Hepatocyte (in vitro differentiated cells): ENCODE measurements at regions not wholly inside any gene's neighbourhood (a gene's known extent, or its start where the extent isn't known, plus 50 kb on each side); places are given as distances from the start of the nearest gene placed in this dataset.

Source experiments
- DNase-seq: peaks from one replicate; pipeline ENCODE4 v3.0.0-alpha.2; 2016; ENCODE audit warnings: low spot score
- H2AFZ ChIP-seq: fragments of 200-600 bp; sonication (generic); 2 replicates; pipeline ENCODE4 v1.6.0; 2016; ENCODE audit warnings: antibody characterized with exemption, mild to moderate bottlenecking
- H3K27ac ChIP-seq: fragments of 200-600 bp; sonication (generic); 2 replicates; pipeline ENCODE4 v1.5.1; 2016; ENCODE audit warnings: mild to moderate bottlenecking
- H3K27me3 ChIP-seq: fragments of 200-600 bp; sonication (generic); 2 replicates; pipeline ENCODE4 v1.6.1; 2016
- H3K36me3 ChIP-seq: fragments of 200-600 bp; sonication (generic); replicated peaks from 2 replicates; pipeline ENCODE4 v1.5.1; 2016; ENCODE audit warnings: low read depth; ENCODE audit not compliant: insufficient read depth
- H3K4me1 ChIP-seq: fragments of 200-600 bp; sonication (generic); 2 replicates; pipeline ENCODE4 v1.5.1; 2016; ENCODE audit warnings: mild to moderate bottlenecking, moderate library complexity; ENCODE audit not compliant: insufficient read depth
- H3K4me2 ChIP-seq: fragments of 200-600 bp; sonication (generic); 2 replicates; pipeline ENCODE4 v1.6.0; 2016
- H3K4me3 ChIP-seq: fragments of 200-600 bp; sonication (generic); 2 replicates; pipeline ENCODE4 v1.5.1; 2016; ENCODE audit warnings: mild to moderate bottlenecking
- H3K79me2 ChIP-seq: fragments of 200-600 bp; sonication (generic); 2 replicates; pipeline ENCODE4 v1.6.0; 2017; ENCODE audit warnings: mild to moderate bottlenecking
- H3K9me2 ChIP-seq: fragments of 200-600 bp; sonication (generic); replicated peaks from 2 replicates; pipeline ENCODE4 v1.6.0; 2017; ENCODE audit warnings: mild to moderate bottlenecking; ENCODE audit not compliant: insufficient read depth
- H3K9me3 ChIP-seq: fragments of 200-600 bp; sonication (generic); 2 replicates; pipeline ENCODE4 v1.5.1; 2016; ENCODE audit warnings: low read depth, mild to moderate bottlenecking
- H4K20me1 ChIP-seq: fragments of 200-600 bp; sonication (generic); 2 replicates; pipeline ENCODE4 v1.6.0; 2016; ENCODE audit warnings: mild to moderate bottlenecking; ENCODE audit not compliant: insufficient read depth, poor library complexity, severe bottlenecking
- EZH2 ChIP-seq: fragments of 200-600 bp; sonication (generic); IDR thresholded peaks from 2 replicates; pipeline ENCODE4 v1.6.1; 2016; ENCODE audit warnings: antibody characterized with exemption, mild to moderate bottlenecking, borderline replicate concordance
- EZH2phosphoT487 ChIP-seq: fragments of 200-600 bp; sonication (generic); IDR thresholded peaks from one replicate; pipeline ENCODE4 v1.6.1; 2018; ENCODE audit warnings: antibody characterized with exemption, mild to moderate bottlenecking, low read depth, moderate library complexity; ENCODE audit not compliant: unreplicated experiment, severe bottlenecking
- WGBS: methylation state at CpG from one replicate; pipeline ENCODE4 v1.1.6; 2016; ENCODE audit warnings: low lambda C conversion rate; ENCODE audit errors: missing lambda C conversion rate; 5-methylcytosine and 5-hydroxymethylcytosine counted together
- TF ChIP-seq, protein P1 (sequence below): fragments of 200-600 bp; sonication (generic); IDR thresholded peaks from 2 replicates; pipeline ENCODE4 v1.5.1; 2016; ENCODE audit warnings: antibody characterized with exemption, mild to moderate bottlenecking; ENCODE audit not compliant: poor library complexity

DNA sequence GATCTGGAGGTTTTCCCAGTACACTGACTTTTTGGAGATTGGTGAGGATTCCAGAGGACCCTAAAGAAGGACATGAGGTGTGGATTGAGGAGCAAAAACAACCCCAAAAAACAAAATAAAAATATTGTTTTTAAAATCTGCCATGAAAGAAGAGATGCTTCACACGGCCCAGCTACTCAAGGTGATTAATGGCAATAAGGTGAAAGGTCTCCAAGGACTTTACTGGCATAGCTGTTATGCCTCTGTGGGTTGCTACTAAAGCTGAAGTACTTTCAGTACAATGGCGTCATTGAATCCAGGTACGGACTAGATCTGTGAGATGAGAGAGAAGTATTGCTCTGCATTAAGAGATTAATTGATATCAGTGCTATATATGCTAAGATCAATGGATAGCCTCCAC, 606.4 kb downstream of the TDRD15 start:
- Histone ChIP-seq H2AFZ (no peak overlapping the region), H3K27me3 (no peaks in the 10 kb centered on the region), H3K79me2 (no peaks in the 10 kb centered on the region), H3K4me1 (no peaks in the 10 kb centered on the region), H3K4me2 (no peak overlapping the region), H3K9me2 (no peaks in the 10 kb centered on the region), H3K27ac (no peak overlapping the region), H4K20me1 (no peaks in the 10 kb centered on the region), H3K4me3 (no peak overlapping the region), H3K36me3 (no peaks in the 10 kb centered on the region), H3K9me3 (no peaks in the 10 kb centered on the region)
- DNase-seq: no peak
- 94% methylated on average over 3 of the region's 3 CpGs for WGBS
- TF ChIP-seq EZH2 (no peak), EZH2phosphoT487 (no peak)
- TF ChIP-seq, protein P1, sequence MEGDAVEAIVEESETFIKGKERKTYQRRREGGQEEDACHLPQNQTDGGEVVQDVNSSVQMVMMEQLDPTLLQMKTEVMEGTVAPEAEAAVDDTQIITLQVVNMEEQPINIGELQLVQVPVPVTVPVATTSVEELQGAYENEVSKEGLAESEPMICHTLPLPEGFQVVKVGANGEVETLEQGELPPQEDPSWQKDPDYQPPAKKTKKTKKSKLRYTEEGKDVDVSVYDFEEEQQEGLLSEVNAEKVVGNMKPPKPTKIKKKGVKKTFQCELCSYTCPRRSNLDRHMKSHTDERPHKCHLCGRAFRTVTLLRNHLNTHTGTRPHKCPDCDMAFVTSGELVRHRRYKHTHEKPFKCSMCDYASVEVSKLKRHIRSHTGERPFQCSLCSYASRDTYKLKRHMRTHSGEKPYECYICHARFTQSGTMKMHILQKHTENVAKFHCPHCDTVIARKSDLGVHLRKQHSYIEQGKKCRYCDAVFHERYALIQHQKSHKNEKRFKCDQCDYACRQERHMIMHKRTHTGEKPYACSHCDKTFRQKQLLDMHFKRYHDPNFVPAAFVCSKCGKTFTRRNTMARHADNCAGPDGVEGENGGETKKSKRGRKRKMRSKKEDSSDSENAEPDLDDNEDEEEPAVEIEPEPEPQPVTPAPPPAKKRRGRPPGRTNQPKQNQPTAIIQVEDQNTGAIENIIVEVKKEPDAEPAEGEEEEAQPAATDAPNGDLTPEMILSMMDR: no peak

DNA sequence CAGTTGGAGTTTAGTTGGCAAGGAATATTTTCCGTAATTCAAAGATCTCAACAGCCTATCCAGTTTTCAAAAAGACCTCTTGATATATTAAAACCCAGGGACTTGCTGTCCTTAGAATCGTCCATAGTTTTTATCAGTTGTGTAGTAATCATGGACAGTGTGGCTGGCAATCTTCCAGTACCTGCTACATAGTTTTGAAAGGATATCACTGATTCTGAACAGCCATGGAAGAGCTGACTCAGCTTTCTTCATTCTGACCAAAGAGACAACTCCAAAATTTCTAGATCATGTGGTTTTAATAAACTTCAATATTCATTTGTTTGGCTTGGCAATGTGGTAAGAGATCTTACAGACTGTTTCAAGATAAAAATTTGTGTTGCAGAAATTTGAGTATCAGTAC, 616.7 kb downstream of the TDRD15 start:
- H3K4me2 ChIP-seq: no peak overlapping the region
- WGBS: 65% methylated on average over 2 of the region's 2 CpGs
- TF ChIP-seq EZH2phosphoT487 (no peak), EZH2 (no peak)
- TF ChIP-seq, protein P1: no peak
- no peaks in the 10 kb centered on the region for H3K79me2 ChIP-seq
- H3K9me2 ChIP-seq: no peaks in the 10 kb centered on the region
- no peak overlapping the region for H3K27ac ChIP-seq
- peak; percentile 32 for DNase-seq
- no peaks in the 10 kb centered on the region for H3K27me3 ChIP-seq
- no peaks in the 10 kb centered on the region for H3K9me3 ChIP-seq
- no peaks in the 10 kb centered on the region for H4K20me1 ChIP-seq
- no peak overlapping the region for H3K4me3 ChIP-seq
- H3K4me1 ChIP-seq: no peaks in the 10 kb centered on the region
- no peaks in the 10 kb centered on the region for H3K36me3 ChIP-seq
- no peak overlapping the region for H2AFZ ChIP-seq

DNA sequence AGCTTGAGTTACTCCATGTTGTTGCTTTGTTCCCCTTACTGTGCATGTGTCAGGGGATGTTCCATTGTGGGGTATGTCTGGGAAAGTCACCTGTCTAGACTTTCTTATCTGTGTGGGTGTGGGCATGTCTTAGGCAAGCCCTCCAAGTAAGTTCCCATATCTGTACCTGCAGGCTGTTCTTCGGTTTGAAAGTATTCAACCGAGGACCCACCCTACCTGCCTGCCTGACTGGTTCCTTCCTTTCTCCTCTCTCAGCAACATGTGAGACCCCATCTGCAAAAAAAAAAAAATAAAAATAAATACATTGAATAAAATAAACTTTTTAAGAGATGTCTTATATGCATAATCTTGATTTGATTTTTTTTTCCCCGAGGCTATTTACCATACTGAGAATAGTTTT, 622.7 kb downstream of the TDRD15 start:
- 98% methylated on average over 3 of the region's 3 CpGs for WGBS
- H2AFZ ChIP-seq: no peak overlapping the region
- no peaks in the 10 kb centered on the region for H3K27me3 ChIP-seq
- no peaks in the 10 kb centered on the region for H3K79me2 ChIP-seq
- no peak overlapping the region for H3K27ac ChIP-seq
- no peak for DNase-seq
- H3K9me2 ChIP-seq: no peaks in the 10 kb centered on the region
- no peak overlapping the region for H3K4me2 ChIP-seq
- no peaks in the 10 kb centered on the region for H3K36me3 ChIP-seq
- H3K4me1 ChIP-seq: no peaks in the 10 kb centered on the region
- H4K20me1 ChIP-seq: no peaks in the 10 kb centered on the region
- H3K9me3 ChIP-seq: no peaks in the 10 kb centered on the region
- TF ChIP-seq EZH2 (no peak), EZH2phosphoT487 (no peak)
- TF ChIP-seq, protein P1: no peak
- H3K4me3 ChIP-seq: no peak overlapping the region

DNA sequence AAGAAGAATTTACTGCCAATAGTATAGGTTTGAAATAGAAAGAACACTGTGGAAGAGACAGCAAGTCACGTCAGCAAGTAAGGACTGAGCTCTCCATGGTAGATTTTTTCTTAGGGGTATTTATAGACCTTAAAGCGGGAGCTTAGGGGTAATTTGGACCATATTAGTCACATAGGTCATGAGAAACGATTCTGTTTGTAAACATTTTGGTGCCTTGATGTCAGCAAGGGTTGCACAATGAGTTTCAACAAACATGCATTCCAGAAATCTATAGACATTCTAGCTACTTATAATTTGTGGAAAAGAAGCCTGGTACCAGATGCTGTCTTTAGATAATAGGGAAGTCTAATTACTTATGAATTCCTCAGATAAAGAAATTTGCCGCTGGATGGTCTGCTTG, 624.7 kb downstream of the TDRD15 start:
- Histone ChIP-seq H3K36me3 (no peaks in the 10 kb centered on the region), H3K9me3 (no peaks in the 10 kb centered on the region), H3K27me3 (no peaks in the 10 kb centered on the region), H3K27ac (no peak overlapping the region), H3K4me1 (no peaks in the 10 kb centered on the region), H3K4me2 (no peak overlapping the region), H4K20me1 (no peaks in the 10 kb centered on the region), H3K9me2 (no peaks in the 10 kb centered on the region), H2AFZ (no peak overlapping the region), H3K79me2 (no peaks in the 10 kb centered on the region), H3K4me3 (no peak overlapping the region)
- 70% methylated on average over 4 of the region's 4 CpGs for WGBS
- DNase-seq: no peak
- TF ChIP-seq, protein P1: no peak
- no peak for TF ChIP-seq EZH2
- no peak for TF ChIP-seq EZH2phosphoT487
